Astrocyte of the cerebellum (primary cell): ENCODE measurements at regions not wholly inside any gene's neighbourhood (a gene's known extent, or its start where the extent isn't known, plus 50 kb on each side); places are given as distances from the start of the nearest gene placed in this dataset.

Experiments
- DNase-seq: peaks from one replicate; pipeline ENCODE4 v3.0.0-alpha.2; 2011; ENCODE audit warnings: low read depth
- H3K4me3 ChIP-seq: 2 replicates; pipeline ENCODE4 v1.5.1; 2011; ENCODE audit warnings: mild to moderate bottlenecking, low read depth, low read length, moderate library complexity
- in situ Hi-C: cut with HindIII; loops from 2 replicates; pipeline ENCODE4 v1.10.0; 2017; ENCODE audit warnings: low sequenced_read_pairs
- TF ChIP-seq, protein P1 (sequence below): IDR thresholded peaks from 2 replicates; pipeline ENCODE4 v1.5.1; 2012; ENCODE audit warnings: low read length, low read depth, moderate library complexity, mild to moderate bottlenecking; ENCODE audit errors: missing control alignments

DNA sequence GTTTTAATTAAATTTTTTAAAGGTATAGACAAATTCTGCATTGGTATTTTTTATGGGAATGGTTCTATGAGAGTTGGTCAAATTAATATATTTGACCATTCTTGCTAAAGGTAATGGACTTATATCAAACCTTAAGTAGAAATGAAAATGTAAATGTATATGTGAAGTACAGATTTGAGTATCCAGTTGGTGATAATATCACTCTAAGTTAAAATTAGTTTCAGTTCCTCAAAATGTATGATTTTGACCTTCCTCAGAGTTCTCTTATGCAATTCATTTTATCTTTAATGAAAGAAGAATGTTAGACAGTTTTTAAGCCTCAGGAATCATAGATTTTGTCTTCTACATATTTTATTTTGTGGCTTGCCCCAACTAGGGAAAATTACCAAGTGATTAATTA lies 1291.5 kb upstream of the B3GALT2 start:
- H3K4me3 ChIP-seq: no peak overlapping the region
- no peak for DNase-seq
- in situ Hi-C loops: no loop called here
- TF ChIP-seq, protein P1, sequence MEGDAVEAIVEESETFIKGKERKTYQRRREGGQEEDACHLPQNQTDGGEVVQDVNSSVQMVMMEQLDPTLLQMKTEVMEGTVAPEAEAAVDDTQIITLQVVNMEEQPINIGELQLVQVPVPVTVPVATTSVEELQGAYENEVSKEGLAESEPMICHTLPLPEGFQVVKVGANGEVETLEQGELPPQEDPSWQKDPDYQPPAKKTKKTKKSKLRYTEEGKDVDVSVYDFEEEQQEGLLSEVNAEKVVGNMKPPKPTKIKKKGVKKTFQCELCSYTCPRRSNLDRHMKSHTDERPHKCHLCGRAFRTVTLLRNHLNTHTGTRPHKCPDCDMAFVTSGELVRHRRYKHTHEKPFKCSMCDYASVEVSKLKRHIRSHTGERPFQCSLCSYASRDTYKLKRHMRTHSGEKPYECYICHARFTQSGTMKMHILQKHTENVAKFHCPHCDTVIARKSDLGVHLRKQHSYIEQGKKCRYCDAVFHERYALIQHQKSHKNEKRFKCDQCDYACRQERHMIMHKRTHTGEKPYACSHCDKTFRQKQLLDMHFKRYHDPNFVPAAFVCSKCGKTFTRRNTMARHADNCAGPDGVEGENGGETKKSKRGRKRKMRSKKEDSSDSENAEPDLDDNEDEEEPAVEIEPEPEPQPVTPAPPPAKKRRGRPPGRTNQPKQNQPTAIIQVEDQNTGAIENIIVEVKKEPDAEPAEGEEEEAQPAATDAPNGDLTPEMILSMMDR: no peak

DNA sequence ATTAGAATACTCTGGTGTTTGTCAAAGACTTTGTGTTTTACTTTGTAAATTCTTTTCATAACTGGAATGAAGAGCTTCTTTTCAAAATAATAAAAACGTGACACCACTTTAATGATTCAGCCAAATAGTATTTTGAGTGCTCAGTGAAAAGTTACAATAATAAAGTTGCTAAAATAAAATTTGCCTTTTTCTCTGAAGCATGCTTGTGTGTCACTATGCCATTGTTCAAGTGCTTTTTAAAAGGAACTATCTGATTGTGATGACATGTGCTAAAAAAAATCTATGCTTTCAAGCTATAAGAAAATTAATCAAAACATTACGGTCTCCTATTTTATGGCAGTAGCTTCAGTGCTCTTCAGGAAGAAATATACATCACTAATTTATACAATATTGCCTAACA lies 1290.5 kb upstream of the B3GALT2 start:
- no peak overlapping the region for H3K4me3 ChIP-seq
- DNase-seq: no peak
- in situ Hi-C loops: no loop called here
- TF ChIP-seq, protein P1: no peak

DNA sequence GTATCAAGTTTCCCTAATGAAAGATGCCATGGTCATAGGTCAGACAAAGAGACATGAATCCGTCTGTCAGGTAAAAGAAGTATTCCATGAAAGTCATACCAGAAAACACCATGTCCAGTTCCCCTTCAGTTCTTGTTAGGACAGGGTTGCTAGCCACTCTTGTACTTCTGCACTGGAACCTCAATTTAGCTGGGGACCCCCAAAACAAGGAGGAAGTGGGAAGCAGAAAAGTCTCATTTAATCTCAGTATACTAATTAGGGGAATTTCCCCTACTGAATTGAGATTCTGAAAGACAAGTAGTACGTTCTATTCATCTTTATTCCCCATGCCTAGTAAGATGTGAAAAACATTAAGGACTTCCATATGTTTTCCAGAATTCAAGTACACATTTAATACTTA lies 1289.9 kb upstream of the B3GALT2 start:
- in situ Hi-C loops: no loop called here
- no peak overlapping the region for H3K4me3 ChIP-seq
- TF ChIP-seq, protein P1: no peak
- no peak for DNase-seq

DNA sequence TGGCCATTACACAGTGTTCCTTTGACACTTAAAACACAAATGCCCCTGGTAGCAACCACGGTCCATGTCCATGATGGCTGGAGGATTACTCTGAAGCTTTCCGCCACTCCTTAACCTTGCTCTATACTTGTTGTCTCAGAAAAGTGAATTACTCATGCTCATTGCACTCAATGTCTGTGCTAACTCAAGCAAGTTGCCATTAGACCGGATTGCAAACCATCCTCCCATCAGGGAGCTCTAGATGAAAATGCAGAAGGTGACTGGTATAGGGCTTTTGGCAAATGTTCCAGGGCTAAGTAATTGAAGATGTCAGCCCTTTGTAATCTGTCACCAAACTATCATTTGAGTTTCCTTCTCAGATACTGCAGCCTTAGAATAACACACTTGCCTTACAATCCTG lies 1288.3 kb upstream of the B3GALT2 start:
- DNase-seq: peak; percentile 9
- no peak overlapping the region for H3K4me3 ChIP-seq
- TF ChIP-seq, protein P1: no peak
- in situ Hi-C loops: no loop called here

DNA sequence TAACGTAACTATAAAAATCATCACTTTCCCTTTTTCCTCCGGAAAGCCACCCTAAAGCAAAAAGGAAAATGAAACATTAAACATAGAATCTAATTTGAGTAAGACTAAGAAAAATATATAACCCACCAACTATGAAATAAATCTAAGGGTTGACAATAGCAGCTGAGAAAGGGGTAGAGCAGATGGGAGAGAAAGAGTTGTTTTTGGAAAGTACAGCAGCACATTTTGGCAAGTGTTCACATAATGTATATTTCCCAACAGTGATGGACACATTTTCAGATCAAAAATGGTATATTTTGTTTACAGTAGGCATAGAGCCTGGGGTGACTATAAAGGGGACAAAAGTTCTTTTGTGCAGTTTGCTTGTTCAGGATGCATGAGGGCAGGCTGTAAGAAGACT lies 1287.4 kb upstream of the B3GALT2 start:
- in situ Hi-C loops: no loop called here
- no peak overlapping the region for H3K4me3 ChIP-seq
- TF ChIP-seq, protein P1: no peak
- DNase-seq: no peak

DNA sequence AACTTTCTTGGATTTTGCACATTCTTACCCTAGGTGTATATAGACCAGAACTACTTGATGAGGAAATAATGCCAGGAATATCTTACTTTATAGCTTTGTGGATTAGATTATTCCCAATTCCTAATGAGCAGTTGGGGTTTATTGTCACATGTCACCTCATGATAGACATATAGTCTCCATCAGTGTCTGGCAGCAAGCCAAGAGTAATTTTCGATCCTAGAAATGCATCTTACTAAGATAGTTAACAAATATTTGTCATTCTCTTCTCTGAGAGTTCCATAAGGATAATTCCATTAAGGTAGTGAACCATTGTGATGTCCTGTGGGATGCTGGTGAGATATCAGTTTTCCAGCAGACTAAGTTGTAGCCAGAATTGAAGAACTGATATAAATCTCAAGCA lies 1282.9 kb upstream of the B3GALT2 start:
- TF ChIP-seq, protein P1: no peak
- DNase-seq: no peak
- in situ Hi-C loops: no loop called here
- H3K4me3 ChIP-seq: no peak overlapping the region

DNA sequence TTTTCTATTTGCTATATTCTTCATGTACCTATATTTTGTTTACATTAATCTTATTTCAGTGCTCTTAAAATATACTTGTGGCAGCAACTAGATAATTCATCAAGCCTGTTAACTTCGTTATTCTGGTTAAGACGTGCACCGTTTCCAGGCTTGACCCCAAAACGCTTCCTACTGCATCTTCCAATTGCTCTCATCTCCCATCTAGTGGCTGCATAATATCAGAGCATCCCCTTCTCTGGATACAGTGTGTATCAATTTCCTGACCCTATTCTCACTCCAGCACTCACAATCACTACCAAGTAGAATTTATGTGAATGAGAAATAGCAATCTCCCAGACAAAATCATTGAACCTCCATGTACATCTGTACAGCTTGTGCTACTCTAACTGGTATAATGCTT lies 1280.3 kb upstream of the B3GALT2 start:
- in situ Hi-C loops: no loop called here
- TF ChIP-seq, protein P1: peak; percentile 37
- no peak overlapping the region for H3K4me3 ChIP-seq
- DNase-seq: no peak
